ENCODE measurements at regions not wholly inside any gene's neighbourhood (a gene's known extent, or its start where the extent isn't known, plus 50 kb on each side); places are given as distances from the start of the nearest gene placed in this dataset.
"Not testable (repeated sequence)": the region's sequence is repeated elsewhere in the genome, so short reads cannot be mapped to it uniquely, and the experiment has no call there.

DNA sequence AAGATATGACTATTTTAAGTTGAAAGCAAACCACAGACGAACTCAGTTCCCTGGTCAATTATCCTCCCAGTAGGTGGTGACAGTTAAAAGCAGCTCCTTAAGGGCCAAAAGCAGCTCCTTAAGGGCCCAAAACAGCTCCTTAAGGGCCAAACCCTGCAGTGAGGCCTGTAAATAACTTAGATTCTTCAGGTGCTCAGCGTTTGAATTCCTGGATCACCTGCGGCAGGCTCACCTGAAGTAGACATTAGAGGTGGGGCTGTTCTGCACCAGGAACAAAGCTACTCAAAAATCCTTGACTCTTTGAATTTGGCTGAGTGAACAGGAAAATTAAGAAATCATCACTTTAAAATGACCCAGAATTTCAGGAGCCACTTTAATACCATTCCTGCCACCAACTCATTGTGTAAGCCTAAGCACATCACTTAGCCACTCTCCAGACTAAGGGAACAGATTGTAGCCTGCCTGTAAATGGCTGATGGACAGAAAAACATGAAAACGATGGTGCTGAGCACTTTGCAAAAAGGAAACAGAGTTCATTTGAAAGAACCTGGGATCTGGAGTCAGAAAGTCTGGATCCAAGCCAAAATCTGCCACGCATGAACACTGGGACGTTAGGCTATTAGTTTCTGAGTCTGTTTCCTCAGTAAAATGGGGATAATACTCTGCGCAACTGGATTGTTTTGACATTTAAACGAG lies 126.9 kb downstream of the LRIG2 start:
- Histone ChIP-seq H3K27ac (ENCODE audit: low read depth in 1 of 2, low read length in 1 of 2) (no peak overlapping the region), H3K36me3 (ENCODE audit: control insufficient read depth in 2 of 2, insufficient read depth in 2 of 2, low read length in 1 of 2) (no peaks in the 10 kb centered on the region), H3K9me3 (ENCODE audit: control insufficient read depth in 2 of 2, insufficient read depth in 1 of 2, low read length in 1 of 2) (no peaks in the 10 kb centered on the region), H3K27me3 (ENCODE audit: control insufficient read depth in 2 of 2, insufficient read depth in 1 of 2, low read length in 1 of 2) (no peaks in the 10 kb centered on the region), H3K4me3 (ENCODE audit: low read length in 2 of 2) (no peak overlapping the region), H3K4me1 (ENCODE audit: control insufficient read depth in 2 of 2, insufficient read depth in 2 of 2, low read length in 2 of 2) (no peaks in the 10 kb centered on the region)
- 82% methylated on average over 8 of the region's 8 CpGs for WGBS
- no peak for DNase-seq (ENCODE audit: low read depth in 6 of 9, low spot score in 9 of 9)

DNA sequence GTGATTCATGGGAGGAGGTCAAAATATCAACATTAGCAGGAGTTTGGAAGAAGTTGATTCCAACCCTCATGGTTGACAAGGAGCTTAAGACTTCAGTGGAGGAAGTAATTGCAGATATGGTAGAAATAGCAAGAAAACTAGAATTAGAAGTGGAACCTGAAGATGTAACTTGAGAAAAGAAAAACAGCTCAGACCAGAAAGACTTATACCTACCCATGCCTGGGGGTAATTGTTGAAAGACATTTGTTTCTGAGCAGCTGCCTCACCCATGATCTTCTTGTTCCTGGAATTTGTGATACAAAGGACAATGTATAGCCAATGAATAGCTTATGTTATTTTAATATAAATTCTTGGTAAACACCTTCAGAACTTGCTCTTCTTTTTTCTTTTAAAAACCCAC lies 128.6 kb downstream of the LRIG2 start:
- DNase-seq (ENCODE audit: low read depth in 6 of 9, low spot score in 9 of 9): no peak
- no peak overlapping the region for H3K27ac ChIP-seq (ENCODE audit: low read depth in 1 of 2, low read length in 1 of 2)
- no peaks in the 10 kb centered on the region for H3K9me3 ChIP-seq (ENCODE audit: control insufficient read depth in 2 of 2, insufficient read depth in 1 of 2, low read length in 1 of 2)
- no peak overlapping the region for H3K4me3 ChIP-seq (ENCODE audit: low read length in 2 of 2)
- no peaks in the 10 kb centered on the region for H3K4me1 ChIP-seq (ENCODE audit: control insufficient read depth in 2 of 2, insufficient read depth in 2 of 2, low read length in 2 of 2)
- H3K27me3 ChIP-seq (ENCODE audit: control insufficient read depth in 2 of 2, insufficient read depth in 1 of 2, low read length in 1 of 2): no peaks in the 10 kb centered on the region
- H3K36me3 ChIP-seq (ENCODE audit: control insufficient read depth in 2 of 2, insufficient read depth in 2 of 2, low read length in 1 of 2): no peaks in the 10 kb centered on the region

DNA sequence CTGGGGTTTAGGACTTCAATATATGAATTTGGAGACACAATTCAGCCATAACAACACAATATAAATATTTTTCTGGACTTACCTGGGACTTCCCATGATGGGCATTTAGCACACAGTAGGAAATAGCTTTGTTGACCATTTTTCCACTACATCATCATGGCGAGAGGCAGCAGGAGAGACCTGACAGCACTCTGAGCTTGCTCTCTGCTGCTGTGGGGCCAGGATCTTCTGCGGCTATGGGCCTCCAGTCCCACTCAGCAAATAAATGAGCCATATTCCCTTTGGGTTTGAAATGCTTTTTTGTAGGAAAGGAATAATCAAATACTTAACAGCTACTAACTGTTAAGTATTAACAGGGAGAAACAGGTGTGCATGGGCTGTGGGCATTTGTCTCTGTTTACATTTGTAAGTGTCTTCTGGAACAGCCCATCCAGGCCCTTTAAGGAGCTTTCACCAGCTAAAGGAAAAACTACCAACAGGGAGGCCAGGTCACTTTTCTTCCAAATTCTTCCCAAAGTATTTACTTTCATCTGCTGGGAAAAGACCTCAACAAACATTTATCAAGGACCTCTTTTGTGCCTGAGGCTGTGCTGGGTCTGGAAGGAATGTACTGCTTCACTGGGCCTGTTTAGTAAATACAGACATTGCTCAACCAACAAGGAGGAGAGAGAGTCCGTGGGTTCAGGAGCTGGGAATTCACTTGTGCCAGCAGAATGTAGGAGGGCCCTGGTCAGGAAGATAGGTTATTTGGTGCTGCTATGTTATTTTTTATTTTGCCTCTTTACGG lies 133.2 kb downstream of the LRIG2 start:
- H3K4me3 ChIP-seq (ENCODE audit: low read length in 2 of 2): no peak overlapping the region
- 97% methylated on average over 4 of the region's 4 CpGs for WGBS
- H3K9me3 ChIP-seq (ENCODE audit: control insufficient read depth in 2 of 2, insufficient read depth in 1 of 2, low read length in 1 of 2): no peaks in the 10 kb centered on the region
- no peak for DNase-seq (ENCODE audit: low read depth in 6 of 9, low spot score in 9 of 9)
- no peaks in the 10 kb centered on the region for H3K36me3 ChIP-seq (ENCODE audit: control insufficient read depth in 2 of 2, insufficient read depth in 2 of 2, low read length in 1 of 2)
- H3K4me1 ChIP-seq (ENCODE audit: control insufficient read depth in 2 of 2, insufficient read depth in 2 of 2, low read length in 2 of 2): no peaks in the 10 kb centered on the region
- H3K27me3 ChIP-seq (ENCODE audit: control insufficient read depth in 2 of 2, insufficient read depth in 1 of 2, low read length in 1 of 2): no peaks in the 10 kb centered on the region
- H3K27ac ChIP-seq (ENCODE audit: low read depth in 1 of 2, low read length in 1 of 2): no peak overlapping the region

DNA sequence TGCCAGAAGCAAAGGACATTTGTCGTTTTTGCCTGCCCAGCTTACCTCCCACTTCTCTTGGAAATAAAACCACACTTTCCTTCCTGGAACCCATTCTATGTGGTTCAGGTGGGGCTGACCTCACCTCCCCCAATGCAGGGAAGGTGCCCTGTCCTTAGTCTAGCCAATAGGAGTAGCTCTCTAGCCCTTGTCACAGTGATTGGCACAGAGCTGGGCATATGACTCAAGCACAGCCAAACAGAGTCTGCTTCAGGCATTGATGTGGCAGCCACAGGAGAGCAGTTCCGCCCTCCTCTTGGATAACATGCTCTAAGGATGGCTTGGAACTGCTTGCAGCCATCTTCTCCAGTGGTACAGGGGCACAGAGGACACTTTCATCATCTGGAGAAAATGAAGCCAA lies 134.0 kb downstream of the LRIG2 start:
- Histone ChIP-seq H3K27me3 (ENCODE audit: control insufficient read depth in 2 of 2, insufficient read depth in 1 of 2, low read length in 1 of 2) (no peaks in the 10 kb centered on the region), H3K4me1 (ENCODE audit: control insufficient read depth in 2 of 2, insufficient read depth in 2 of 2, low read length in 2 of 2) (no peaks in the 10 kb centered on the region), H3K4me3 (ENCODE audit: low read length in 2 of 2) (no peak overlapping the region), H3K36me3 (ENCODE audit: control insufficient read depth in 2 of 2, insufficient read depth in 2 of 2, low read length in 1 of 2) (no peaks in the 10 kb centered on the region), H3K9me3 (ENCODE audit: control insufficient read depth in 2 of 2, insufficient read depth in 1 of 2, low read length in 1 of 2) (no peaks in the 10 kb centered on the region), H3K27ac (ENCODE audit: low read depth in 1 of 2, low read length in 1 of 2) (no peak overlapping the region)
- WGBS: 45% methylated on average over 2 of the region's 2 CpGs
- DNase-seq (ENCODE audit: low read depth in 6 of 9, low spot score in 9 of 9): no peak

DNA sequence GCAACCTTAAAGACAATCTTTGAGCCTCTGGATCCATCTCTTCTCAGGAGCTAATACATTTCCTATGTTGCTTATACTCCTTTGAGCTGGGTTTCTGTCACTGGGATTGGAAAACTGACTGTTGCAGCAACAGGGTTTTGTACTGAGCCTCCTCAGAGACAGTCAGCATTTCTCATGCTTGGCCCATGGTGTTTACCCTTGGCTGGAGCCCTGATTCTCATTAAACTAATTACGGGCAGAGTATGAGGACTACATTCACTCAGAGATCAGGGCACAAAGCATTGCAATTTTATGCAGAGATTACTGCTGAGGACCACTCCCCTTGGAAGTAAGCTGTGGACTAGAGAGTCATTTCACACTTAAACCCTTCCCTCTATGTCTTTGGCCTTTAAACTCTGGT lies 134.5 kb downstream of the LRIG2 start:
- H3K4me1 ChIP-seq (ENCODE audit: control insufficient read depth in 2 of 2, insufficient read depth in 2 of 2, low read length in 2 of 2): no peaks in the 10 kb centered on the region
- no peak overlapping the region for H3K4me3 ChIP-seq (ENCODE audit: low read length in 2 of 2)
- no peaks in the 10 kb centered on the region for H3K36me3 ChIP-seq (ENCODE audit: control insufficient read depth in 2 of 2, insufficient read depth in 2 of 2, low read length in 1 of 2)
- no peaks in the 10 kb centered on the region for H3K9me3 ChIP-seq (ENCODE audit: control insufficient read depth in 2 of 2, insufficient read depth in 1 of 2, low read length in 1 of 2)
- no peak overlapping the region for H3K27ac ChIP-seq (ENCODE audit: low read depth in 1 of 2, low read length in 1 of 2)
- DNase-seq (ENCODE audit: low read depth in 6 of 9, low spot score in 9 of 9): no peak
- WGBS: 96% methylated on average over 1 of the region's 1 CpG
- no peaks in the 10 kb centered on the region for H3K27me3 ChIP-seq (ENCODE audit: control insufficient read depth in 2 of 2, insufficient read depth in 1 of 2, low read length in 1 of 2)

DNA sequence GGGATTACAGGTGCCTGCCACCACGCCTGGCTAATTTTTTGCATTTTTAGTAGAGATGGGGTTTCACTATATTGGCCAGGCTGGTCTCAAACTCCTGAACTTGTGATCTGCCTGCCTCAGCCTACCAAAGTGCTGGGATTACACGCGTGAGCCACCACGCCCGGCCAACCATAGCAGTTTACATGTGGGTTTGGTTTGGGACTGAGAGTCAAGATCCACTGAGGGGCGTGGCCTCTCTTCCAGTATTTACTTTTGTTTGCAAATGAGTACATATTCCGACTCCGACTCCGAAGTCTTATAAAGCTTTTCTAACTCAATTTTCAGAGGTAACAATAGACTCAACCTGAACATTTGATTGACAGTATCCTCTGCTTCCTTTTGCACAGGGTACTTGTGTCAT lies 135.4 kb downstream of the LRIG2 start:
- WGBS: 97% methylated on average over 9 of the region's 9 CpGs
- H3K27me3 ChIP-seq (ENCODE audit: control insufficient read depth in 2 of 2, insufficient read depth in 1 of 2, low read length in 1 of 2); H3K36me3 ChIP-seq (ENCODE audit: control insufficient read depth in 2 of 2, insufficient read depth in 2 of 2, low read length in 1 of 2); H3K27ac ChIP-seq (ENCODE audit: low read depth in 1 of 2, low read length in 1 of 2); H3K4me1 ChIP-seq (ENCODE audit: control insufficient read depth in 2 of 2, insufficient read depth in 2 of 2, low read length in 2 of 2); DNase-seq (ENCODE audit: low read depth in 6 of 9, low spot score in 9 of 9); H3K4me3 ChIP-seq (ENCODE audit: low read length in 2 of 2); H3K9me3 ChIP-seq (ENCODE audit: control insufficient read depth in 2 of 2, insufficient read depth in 1 of 2, low read length in 1 of 2): not testable (repeated sequence)

DNA sequence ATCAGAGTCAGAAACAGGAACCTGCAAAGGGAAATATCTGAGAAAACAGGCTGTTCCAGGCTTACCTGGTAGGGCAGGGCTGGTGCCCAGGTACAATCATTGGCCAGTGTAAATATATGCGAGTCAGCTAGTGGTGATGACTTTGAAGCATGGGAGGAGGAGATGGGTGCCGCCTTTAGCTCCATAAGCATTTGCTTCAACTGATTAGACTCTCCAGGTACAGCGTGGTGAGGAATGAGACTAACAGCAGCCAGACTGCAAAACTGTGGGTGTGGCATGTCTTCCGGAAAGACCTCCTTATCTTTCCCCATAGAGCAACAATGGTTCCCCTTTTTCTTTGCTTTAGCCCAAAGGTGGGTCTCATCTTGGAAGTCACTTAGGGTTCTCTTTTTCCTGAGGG lies 137.2 kb downstream of the LRIG2 start:
- 10% methylated on average over 4 of the region's 4 CpGs for WGBS
- H3K4me1 ChIP-seq (ENCODE audit: control insufficient read depth in 2 of 2, insufficient read depth in 2 of 2, low read length in 2 of 2): no peaks in the 10 kb centered on the region
- no peaks in the 10 kb centered on the region for H3K9me3 ChIP-seq (ENCODE audit: control insufficient read depth in 2 of 2, insufficient read depth in 1 of 2, low read length in 1 of 2)
- DNase-seq (ENCODE audit: low read depth in 6 of 9, low spot score in 9 of 9): no peak
- H3K27me3 ChIP-seq (ENCODE audit: control insufficient read depth in 2 of 2, insufficient read depth in 1 of 2, low read length in 1 of 2): no peaks in the 10 kb centered on the region
- no peak overlapping the region for H3K4me3 ChIP-seq (ENCODE audit: low read length in 2 of 2)
- H3K27ac ChIP-seq (ENCODE audit: low read depth in 1 of 2, low read length in 1 of 2): no peak overlapping the region
- H3K36me3 ChIP-seq (ENCODE audit: control insufficient read depth in 2 of 2, insufficient read depth in 2 of 2, low read length in 1 of 2): no peaks in the 10 kb centered on the region

DNA sequence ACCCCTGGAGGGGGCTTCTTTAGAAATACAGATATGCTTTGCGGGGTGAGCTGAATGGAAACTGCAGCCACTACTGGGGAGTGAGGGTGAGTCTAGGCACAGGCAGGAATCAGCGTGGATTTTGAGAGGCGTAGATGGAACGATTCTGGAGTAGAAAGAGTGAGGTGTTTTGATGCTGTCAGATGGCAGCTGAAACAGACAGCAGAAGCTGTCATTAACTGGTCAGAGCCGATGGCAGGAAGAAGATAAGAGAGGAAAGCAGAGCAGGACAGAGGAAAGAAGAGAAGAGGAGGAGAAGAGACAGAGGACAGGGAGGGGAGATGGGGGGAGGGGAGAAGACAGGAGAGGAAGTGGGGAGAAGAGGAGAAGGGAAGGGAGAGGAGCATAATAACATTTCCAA lies 138.5 kb downstream of the LRIG2 start:
- 86% methylated on average over 5 of the region's 5 CpGs for WGBS

DNA sequence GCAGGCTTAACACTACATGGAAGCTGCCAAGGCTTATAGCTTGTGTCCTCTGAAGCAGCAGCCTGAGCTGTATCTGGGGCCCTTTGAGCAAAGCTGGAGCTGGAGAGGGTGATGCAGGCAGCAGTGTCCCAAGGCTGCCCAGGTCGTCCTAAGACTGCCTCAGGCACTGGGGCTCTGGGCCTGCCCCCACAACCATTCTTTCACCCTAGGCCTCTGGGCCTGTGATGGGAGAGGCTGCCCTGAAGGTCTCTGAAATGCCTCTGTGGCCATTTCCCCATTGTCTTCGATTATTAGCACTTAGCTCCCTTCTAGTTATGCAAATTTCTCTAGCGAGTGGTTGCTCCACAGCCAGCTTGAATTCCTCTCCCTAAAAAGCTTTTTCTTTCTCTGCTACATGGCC lies 142.0 kb downstream of the LRIG2 start:
- no peaks in the 10 kb centered on the region for H3K36me3 ChIP-seq (ENCODE audit: control insufficient read depth in 2 of 2, insufficient read depth in 2 of 2, low read length in 1 of 2)

More for the DNA sequence above, 138.5 kb downstream of the LRIG2 start:
- H3K27ac ChIP-seq (ENCODE audit: low read depth in 1 of 2, low read length in 1 of 2): no peak overlapping the region
- no peaks in the 10 kb centered on the region for H3K9me3 ChIP-seq (ENCODE audit: control insufficient read depth in 2 of 2, insufficient read depth in 1 of 2, low read length in 1 of 2)
- no peaks in the 10 kb centered on the region for H3K27me3 ChIP-seq (ENCODE audit: control insufficient read depth in 2 of 2, insufficient read depth in 1 of 2, low read length in 1 of 2)
- H3K4me3 ChIP-seq (ENCODE audit: low read length in 2 of 2): no peak overlapping the region
- no peaks in the 10 kb centered on the region for H3K36me3 ChIP-seq (ENCODE audit: control insufficient read depth in 2 of 2, insufficient read depth in 2 of 2, low read length in 1 of 2)
- DNase-seq (ENCODE audit: low read depth in 6 of 9, low spot score in 9 of 9): no peak
- H3K4me1 ChIP-seq (ENCODE audit: control insufficient read depth in 2 of 2, insufficient read depth in 2 of 2, low read length in 2 of 2): no peaks in the 10 kb centered on the region

More for the DNA sequence above, 142.0 kb downstream of the LRIG2 start:
- 90% methylated on average over 3 of the region's 3 CpGs for WGBS
- Histone ChIP-seq H3K27ac (ENCODE audit: low read depth in 1 of 2, low read length in 1 of 2) (no peak overlapping the region), H3K27me3 (ENCODE audit: control insufficient read depth in 2 of 2, insufficient read depth in 1 of 2, low read length in 1 of 2) (no peaks in the 10 kb centered on the region), H3K9me3 (ENCODE audit: control insufficient read depth in 2 of 2, insufficient read depth in 1 of 2, low read length in 1 of 2) (no peaks in the 10 kb centered on the region), H3K4me1 (ENCODE audit: control insufficient read depth in 2 of 2, insufficient read depth in 2 of 2, low read length in 2 of 2) (no peaks in the 10 kb centered on the region), H3K4me3 (ENCODE audit: low read length in 2 of 2) (no peak overlapping the region)
- no peak for DNase-seq (ENCODE audit: low read depth in 6 of 9, low spot score in 9 of 9)
